HCT116 (cell line): ENCODE measurements at regions not wholly inside any gene's neighbourhood (a gene's known extent, or its start where the extent isn't known, plus 50 kb on each side); places are given as distances from the start of the nearest gene placed in this dataset.

Experiments
- EZH2 ChIP-seq: fragments of 200-600 bp; sonication (generic); IDR thresholded peaks from 2 replicates; pipeline ENCODE4 v1.6.1; 2017; ENCODE audit warnings: antibody characterized with exemption, mixed run types
- EZH2phosphoT487 ChIP-seq: fragments of 200-600 bp; IDR thresholded peaks from 2 replicates; pipeline ENCODE4 v1.6.1; 2018; ENCODE audit warnings: antibody characterized with exemption, borderline replicate concordance
- JUND ChIP-seq: IDR thresholded peaks from 2 replicates; pipeline ENCODE4 v1.6.1; 2012
- POLR2A ChIP-seq: IDR thresholded peaks from 2 replicates; pipeline ENCODE4 v1.7.0; 2011; ENCODE audit warnings: borderline replicate concordance; ENCODE audit not compliant: insufficient read depth, insufficient read length; ENCODE audit errors: extremely low read depth
- POLR2AphosphoS5 ChIP-seq: IDR thresholded peaks from 2 replicates; pipeline ENCODE4 v1.6.1; 2011; ENCODE audit warnings: mild to moderate bottlenecking, low read depth, low read length, moderate library complexity
- RAD21 ChIP-seq: IDR thresholded peaks from 2 replicates; pipeline ENCODE4 v1.6.1; 2012; ENCODE audit warnings: low read depth, mild to moderate bottlenecking
- SRF ChIP-seq: IDR thresholded peaks from 2 replicates; pipeline ENCODE4 v1.6.1; 2012; ENCODE audit warnings: low read depth
- YY1 ChIP-seq: IDR thresholded peaks from 2 replicates; pipeline ENCODE4 v1.6.1; 2011; ENCODE audit warnings: low read length, low read depth, moderate library complexity, mild to moderate bottlenecking; ENCODE audit not compliant: insufficient replicate concordance; ENCODE audit errors: extremely low read depth
- ZNF274 ChIP-seq: fragments of 200-500 bp; sonication (Bioruptor generic); IDR thresholded peaks from 2 replicates; pipeline ENCODE4 v1.6.1; 2014; ENCODE audit warnings: mild to moderate bottlenecking, low read depth, low read length, inconsistent platforms
- TF ChIP-seq, protein P1 (sequence below), 3 experiments: fragments of 200-600 bp in 1 of 3; sonication (generic) in 1 of 3; IDR thresholded peaks in 2 of 3; conservative IDR thresholded peaks in 1 of 3; 2 replicates each; pipeline ENCODE4 v1.5.1; 2012 to 2017; ENCODE audit warnings: low read depth in 2 of 3, low read length in 2 of 3, antibody characterized with exemption in 1 of 3, borderline replicate concordance in 1 of 3, control low read depth in 1 of 3, mild to moderate bottlenecking in 1 of 3, mixed read lengths in 1 of 3, mixed run types in 1 of 3, moderate library complexity in 1 of 3; ENCODE audit not compliant: insufficient read depth in 1 of 3
- TF ChIP-seq, protein P2 (sequence below): IDR thresholded peaks from 2 replicates; pipeline ENCODE4 v1.6.1; 2011; ENCODE audit warnings: mild to moderate bottlenecking, low read length, moderate library complexity; ENCODE audit not compliant: insufficient replicate concordance; ENCODE audit errors: extremely low read depth
- TF ChIP-seq, protein P3 (sequence below): IDR thresholded peaks from 2 replicates; pipeline ENCODE4 v1.6.1; 2012

DNA sequence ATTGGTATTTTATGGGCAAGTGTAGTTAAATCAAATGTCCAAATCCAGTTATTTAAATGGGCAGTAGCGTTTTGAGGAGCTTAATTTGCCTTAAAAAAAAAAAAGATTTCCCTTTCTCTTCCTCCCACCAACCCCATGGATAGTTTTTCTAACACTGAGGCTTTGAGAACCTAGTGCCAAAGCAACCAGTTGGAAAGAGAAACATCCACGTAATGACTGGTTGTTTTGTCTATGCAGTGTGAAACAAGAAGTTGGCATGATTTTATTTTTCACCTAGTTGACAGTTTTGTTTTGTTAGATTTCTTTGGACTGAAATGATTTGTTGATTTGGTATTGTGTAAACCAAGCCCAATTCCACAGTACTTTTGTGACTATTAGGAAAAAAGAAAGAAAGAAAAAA, 170.0 kb downstream of the SOX2 start:
- TF ChIP-seq, protein P1, sequence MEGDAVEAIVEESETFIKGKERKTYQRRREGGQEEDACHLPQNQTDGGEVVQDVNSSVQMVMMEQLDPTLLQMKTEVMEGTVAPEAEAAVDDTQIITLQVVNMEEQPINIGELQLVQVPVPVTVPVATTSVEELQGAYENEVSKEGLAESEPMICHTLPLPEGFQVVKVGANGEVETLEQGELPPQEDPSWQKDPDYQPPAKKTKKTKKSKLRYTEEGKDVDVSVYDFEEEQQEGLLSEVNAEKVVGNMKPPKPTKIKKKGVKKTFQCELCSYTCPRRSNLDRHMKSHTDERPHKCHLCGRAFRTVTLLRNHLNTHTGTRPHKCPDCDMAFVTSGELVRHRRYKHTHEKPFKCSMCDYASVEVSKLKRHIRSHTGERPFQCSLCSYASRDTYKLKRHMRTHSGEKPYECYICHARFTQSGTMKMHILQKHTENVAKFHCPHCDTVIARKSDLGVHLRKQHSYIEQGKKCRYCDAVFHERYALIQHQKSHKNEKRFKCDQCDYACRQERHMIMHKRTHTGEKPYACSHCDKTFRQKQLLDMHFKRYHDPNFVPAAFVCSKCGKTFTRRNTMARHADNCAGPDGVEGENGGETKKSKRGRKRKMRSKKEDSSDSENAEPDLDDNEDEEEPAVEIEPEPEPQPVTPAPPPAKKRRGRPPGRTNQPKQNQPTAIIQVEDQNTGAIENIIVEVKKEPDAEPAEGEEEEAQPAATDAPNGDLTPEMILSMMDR (IDR thresholded peaks at IDR 0.05 in 2 of 3, conservative IDR thresholded peaks at IDR 0.05 in 1 of 3; ENCODE audit: borderline replicate concordance in 1 of 3, insufficient read depth in 1 of 3, low read depth in 2 of 3, low read length in 2 of 3): no peak
- TF ChIP-seq POLR2A (no peak), EZH2 (no peak), POLR2AphosphoS5 (no peak), EZH2phosphoT487 (no peak), JUND (no peak), RAD21 (no peak), SRF (no peak), ZNF274 (no peak), YY1 (no peak)
- TF ChIP-seq, protein P2, sequence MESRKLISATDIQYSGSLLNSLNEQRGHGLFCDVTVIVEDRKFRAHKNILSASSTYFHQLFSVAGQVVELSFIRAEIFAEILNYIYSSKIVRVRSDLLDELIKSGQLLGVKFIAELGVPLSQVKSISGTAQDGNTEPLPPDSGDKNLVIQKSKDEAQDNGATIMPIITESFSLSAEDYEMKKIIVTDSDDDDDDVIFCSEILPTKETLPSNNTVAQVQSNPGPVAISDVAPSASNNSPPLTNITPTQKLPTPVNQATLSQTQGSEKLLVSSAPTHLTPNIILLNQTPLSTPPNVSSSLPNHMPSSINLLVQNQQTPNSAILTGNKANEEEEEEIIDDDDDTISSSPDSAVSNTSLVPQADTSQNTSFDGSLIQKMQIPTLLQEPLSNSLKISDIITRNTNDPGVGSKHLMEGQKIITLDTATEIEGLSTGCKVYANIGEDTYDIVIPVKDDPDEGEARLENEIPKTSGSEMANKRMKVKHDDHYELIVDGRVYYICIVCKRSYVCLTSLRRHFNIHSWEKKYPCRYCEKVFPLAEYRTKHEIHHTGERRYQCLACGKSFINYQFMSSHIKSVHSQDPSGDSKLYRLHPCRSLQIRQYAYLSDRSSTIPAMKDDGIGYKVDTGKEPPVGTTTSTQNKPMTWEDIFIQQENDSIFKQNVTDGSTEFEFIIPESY: no peak
- TF ChIP-seq, protein P3, sequence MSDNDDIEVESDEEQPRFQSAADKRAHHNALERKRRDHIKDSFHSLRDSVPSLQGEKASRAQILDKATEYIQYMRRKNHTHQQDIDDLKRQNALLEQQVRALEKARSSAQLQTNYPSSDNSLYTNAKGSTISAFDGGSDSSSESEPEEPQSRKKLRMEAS: no peak
